B cell (primary cell): ENCODE measurements at regions not wholly inside any gene's neighbourhood (a gene's known extent, or its start where the extent isn't known, plus 50 kb on each side); places are given as distances from the start of the nearest gene placed in this dataset.

Experiments used
- ATAC-seq: fragments of 200-7000 bp; cut with Tn5 transposase; one replicate; pipeline ENCODE4 v1.10.0; 2021; ENCODE audit warnings: low read depth, mild to moderate bottlenecking, moderate number of reproducible peaks, moderate library complexity
- CTCF ChIA-PET: fragments of 350-600 bp; sonication (Branson Sonifier 250); formaldehyde crosslinking; loops from one replicate; lab custom pipeline; 2021; ENCODE audit warnings: antibody characterized with exemption, inconsistent platforms; lab: Charles Lee
- POLR2A ChIA-PET: fragments of 350-600 bp; sonication (Branson Sonifier 250); formaldehyde crosslinking; loops from one replicate; lab custom pipeline; 2021; ENCODE audit warnings: antibody characterized with exemption; lab: Charles Lee
- DNase-seq: peaks from one replicate; pipeline ENCODE4 v3.0.0; 2013
- H2AFZ ChIP-seq: 2 replicates; pipeline ENCODE4 v1.6.1; 2012; ENCODE audit warnings: mild to moderate bottlenecking, low read depth, low read length; ENCODE audit not compliant: insufficient read depth, poor library complexity, severe bottlenecking
- H3K27ac ChIP-seq, 2 donors: 1 replicate in 1 of 2; 2 replicates in 1 of 2; pipeline ENCODE4 v1.5.1; 2012 to 2013; ENCODE audit warnings: low read length in 2 of 2, mild to moderate bottlenecking in 2 of 2, moderate library complexity in 1 of 2
- H3K27me3 ChIP-seq, 4 experiments: fragments of 200-600 bp in 1 of 4; sonication (generic) in 1 of 4; replicated peaks in 1 of 4; 1 replicate in 2 of 4; 2 replicates in 2 of 4; pipeline versions ENCODE4 v1.6.1 to v1.7.0; 2013 to 2016; ENCODE audit warnings: low read length in 3 of 4, mild to moderate bottlenecking in 2 of 4, mixed read lengths in 1 of 4, moderate library complexity in 1 of 4; ENCODE audit not compliant: insufficient read depth in 4 of 4, control insufficient read depth in 3 of 4; ENCODE audit errors: control extremely low read depth in 1 of 4
- H3K36me3 ChIP-seq, 2 experiments: replicated peaks in 1 of 2; 1 replicate in 1 of 2; 2 replicates in 1 of 2; pipeline versions ENCODE4 v1.6.1 to v1.7.1; 2013; ENCODE audit warnings: low read length in 1 of 2; ENCODE audit not compliant: insufficient read depth in 2 of 2, control insufficient read depth in 1 of 2; ENCODE audit errors: control extremely low read depth in 1 of 2, extremely low read depth in 1 of 2
- H3K4me1 ChIP-seq, 2 donors: fragments of 200-600 bp in 1 of 2; sonication (generic) in 1 of 2; 1 replicate in 1 of 2; 2 replicates in 1 of 2; pipeline versions ENCODE4 v1.5.1 to v1.6.1; 2013 to 2017; ENCODE audit warnings: low read length in 2 of 2; ENCODE audit not compliant: control insufficient read depth in 2 of 2, insufficient read depth in 2 of 2
- H3K4me2 ChIP-seq: replicated peaks from 2 replicates; pipeline ENCODE3; 2012; ENCODE audit warnings: mild to moderate bottlenecking, low read depth, low read length; ENCODE audit not compliant: poor library complexity, severe bottlenecking
- H3K4me3 ChIP-seq, 5 experiments: fragments of 200-600 bp in 1 of 5; sonication (generic) in 1 of 5; 1 replicate in 3 of 5; 2 replicates in 2 of 5; pipeline versions ENCODE4 v1.5.1 to v1.7.0; 2011 to 2016; ENCODE audit warnings: low read length in 4 of 5, mild to moderate bottlenecking in 4 of 5, low read depth in 2 of 5, control low read depth in 1 of 5, moderate library complexity in 1 of 5; ENCODE audit not compliant: insufficient read depth in 1 of 5; ENCODE audit errors: control extremely low read depth in 1 of 5, extremely low read depth in 1 of 5
- H3K79me2 ChIP-seq: fragments of 200-600 bp; sonication (generic); one replicate; pipeline ENCODE4 v1.6.0; 2016; ENCODE audit warnings: low read length; ENCODE audit not compliant: control insufficient read depth, insufficient read depth
- H3K9ac ChIP-seq: fragments of 200-600 bp; sonication (generic); 2 replicates; pipeline ENCODE4 v1.6.1; 2017; ENCODE audit warnings: mild to moderate bottlenecking, low read length, moderate library complexity
- H3K9me3 ChIP-seq, 3 donors: one replicate each; pipeline versions ENCODE4 v1.6.1 to v1.7.1; 2013; ENCODE audit warnings: low read length in 2 of 3; ENCODE audit not compliant: control insufficient read depth in 2 of 3, insufficient read depth in 1 of 3; ENCODE audit errors: control extremely low read depth in 1 of 3
- H4K20me1 ChIP-seq: 2 replicates; pipeline ENCODE4 v1.6.0; 2012; ENCODE audit warnings: mild to moderate bottlenecking, low read length; ENCODE audit not compliant: insufficient read depth, control insufficient read depth, poor library complexity, severe bottlenecking
- H3K27ac Mint-ChIP-seq: one replicate; pipeline ENCODE4 v1.8.0; 2021; ENCODE audit warnings: mixed read lengths
- H3K27me3 Mint-ChIP-seq: one replicate; pipeline ENCODE4 v1.8.0; 2021; ENCODE audit warnings: mixed read lengths
- H3K4me1 Mint-ChIP-seq: one replicate; pipeline ENCODE4 v1.8.0; 2021; ENCODE audit warnings: mixed read lengths
- H3K4me3 Mint-ChIP-seq: one replicate; pipeline ENCODE4 v1.8.0; 2021; ENCODE audit warnings: mixed read lengths
- H3K9me3 Mint-ChIP-seq: one replicate; pipeline ENCODE4 v1.8.0; 2022; ENCODE audit warnings: mixed read lengths; ENCODE audit not compliant: insufficient read depth
- CTCF ChIP-seq: fragments of 200-600 bp; IDR thresholded peaks from one replicate; pipeline ENCODE4 v1.8.0; 2022; ENCODE audit warnings: antibody characterized with exemption, mild to moderate bottlenecking
- EZH2 ChIP-seq: IDR thresholded peaks from 2 replicates; pipeline ENCODE4 v1.6.1; 2012; ENCODE audit warnings: borderline replicate concordance, low read depth, mild to moderate bottlenecking, moderate library complexity, low read length; ENCODE audit not compliant: insufficient read depth, poor library complexity, severe bottlenecking
- WGBS: methylation state at CpG from one replicate; pipeline ENCODE4 v1.1.5; 2013; ENCODE audit warnings: missing lambda C conversion rate; ENCODE audit not compliant: insufficient coverage; 5-methylcytosine and 5-hydroxymethylcytosine counted together
- intact Hi-C: fragments of 100-400 bp; cut with micrococcal nuclease; formaldehyde crosslinking; loops from one replicate; pipeline ENCODE4 v1.10.0; 2022

- DNase-seq (no peak), ATAC-seq (no peak)
- no peaks in the 10 kb centered on the region for H3K9me3 ChIP-seq
- H3K27ac ChIP-seq = no peak overlapping the region
- Mint-ChIP-seq H3K4me1 (no peaks in the 10 kb centered on the region), H3K27ac (no peak overlapping the region), H3K4me3 (no peak overlapping the region), H3K9me3 (no peaks in the 10 kb centered on the region), H3K27me3 (no peaks in the 10 kb centered on the region)
- H3K9ac ChIP-seq = no peak overlapping the region
- TF ChIP-seq EZH2 = no peak
- TF ChIP-seq CTCF = no peak
- no peaks in the 10 kb centered on the region for H3K79me2 ChIP-seq
- intact Hi-C loops = no loop called here
- no peaks in the 10 kb centered on the region for H3K4me1 ChIP-seq
- no peaks in the 10 kb centered on the region for H3K27me3 ChIP-seq
- H3K36me3 ChIP-seq = no peaks in the 10 kb centered on the region
- no peak overlapping the region for H2AFZ ChIP-seq
- no peaks in the 10 kb centered on the region for H4K20me1 ChIP-seq
- no peak overlapping the region for H3K4me2 ChIP-seq
- ChIA-PET POLR2A (no interaction called here), CTCF (no interaction called here)
- H3K4me3 ChIP-seq = no peak overlapping the region
- WGBS = no CpG with 5 or more reads among the region's 1 CpG
Measured at GRCh38 chr1:208597571-208597970, 353.4 kb upstream of the PLXNA2 start.

- intact Hi-C loops = no loop called here
- H3K36me3 ChIP-seq = no peaks in the 10 kb centered on the region
- H3K9ac ChIP-seq = no peak overlapping the region
- H3K4me3 ChIP-seq = no peak overlapping the region
- CTCF ChIA-PET = no interaction called here
- Mint-ChIP-seq H3K4me3 (no peak overlapping the region), H3K4me1 (no peaks in the 10 kb centered on the region), H3K27me3 (no peaks in the 10 kb centered on the region), H3K27ac (no peak overlapping the region), H3K9me3 (no peaks in the 10 kb centered on the region)
- ATAC-seq (no peak), DNase-seq (no peak)
- H3K79me2 ChIP-seq = no peaks in the 10 kb centered on the region
- H3K27ac ChIP-seq = no peak overlapping the region
- POLR2A ChIA-PET = no interaction called here
- no peaks in the 10 kb centered on the region for H3K9me3 ChIP-seq
- H3K4me2 ChIP-seq = no peak overlapping the region
- no peaks in the 10 kb centered on the region for H3K4me1 ChIP-seq
- no peaks in the 10 kb centered on the region for H4K20me1 ChIP-seq
- H2AFZ ChIP-seq = no peak overlapping the region
- TF ChIP-seq CTCF (no peak), EZH2 (no peak)
- WGBS = 98% methylated on average over 3 of the region's 4 CpGs
- H3K27me3 ChIP-seq = no peaks in the 10 kb centered on the region
Measured at GRCh38 chr1:208598021-208598420, 353.8 kb upstream of the PLXNA2 start.
